H9 (cell line): ENCODE measurements at regions not wholly inside any gene's neighbourhood (a gene's known extent, or its start where the extent isn't known, plus 50 kb on each side); places are given as distances from the start of the nearest gene placed in this dataset.

Experiments used
- DNase-seq: peaks from one replicate; pipeline ENCODE4 v3.0.0-alpha.2; 2017
- H2AFZ ChIP-seq: one replicate; pipeline ENCODE4 v1.6.1; 2013; ENCODE audit warnings: mild to moderate bottlenecking, low read length, control low read depth, moderate library complexity
- H2AK5ac ChIP-seq: 2 replicates; pipeline ENCODE4 v1.6.1; 2013; ENCODE audit warnings: low read length, control low read depth, mixed read lengths; ENCODE audit not compliant: insufficient read length
- H2BK120ac ChIP-seq: one replicate; pipeline ENCODE4 v1.6.1; 2013; ENCODE audit warnings: low read depth, mild to moderate bottlenecking, low read length, control low read depth, inconsistent platforms; ENCODE audit not compliant: poor library complexity, severe bottlenecking
- H2BK12ac ChIP-seq: 2 replicates; pipeline ENCODE4 v1.6.1; 2013; ENCODE audit warnings: low read length, control low read depth, mixed read lengths, low read depth; ENCODE audit not compliant: insufficient read length
- H2BK15ac ChIP-seq: 2 replicates; pipeline ENCODE4 v1.6.1; 2013; ENCODE audit warnings: low read depth, low read length, control low read depth
- H2BK20ac ChIP-seq: one replicate; pipeline ENCODE4 v1.6.1; 2013; ENCODE audit warnings: low read depth, mild to moderate bottlenecking, low read length, control low read depth, inconsistent platforms; ENCODE audit not compliant: poor library complexity, severe bottlenecking
- H2BK5ac ChIP-seq: 2 replicates; pipeline ENCODE4 v1.6.1; 2013; ENCODE audit warnings: low read length, control low read depth, mixed read lengths; ENCODE audit not compliant: insufficient read length
- H3K14ac ChIP-seq: 2 replicates; pipeline ENCODE4 v1.6.1; 2013; ENCODE audit warnings: low read length, control low read depth; ENCODE audit not compliant: insufficient read depth
- H3K18ac ChIP-seq: 2 replicates; pipeline ENCODE4 v1.6.1; 2013; ENCODE audit warnings: low read depth, mild to moderate bottlenecking, mixed read lengths, low read length, control low read depth; ENCODE audit not compliant: insufficient read length
- H3K23ac ChIP-seq: 2 replicates; pipeline ENCODE4 v1.6.1; 2013; ENCODE audit warnings: low read length, control low read depth, mixed read lengths, low read depth; ENCODE audit not compliant: insufficient read length
- H3K23me2 ChIP-seq: 2 replicates; pipeline ENCODE4 v1.6.1; 2013; ENCODE audit warnings: low read depth, mild to moderate bottlenecking, mixed read lengths, low read length, control low read depth; ENCODE audit not compliant: insufficient read length, poor library complexity, severe bottlenecking
- H3K27ac ChIP-seq: 2 replicates; pipeline ENCODE4 v1.5.1; 2013; ENCODE audit warnings: low read length, control low read depth, mixed read lengths, low read depth; ENCODE audit not compliant: insufficient read length
- H3K27me3 ChIP-seq: 2 replicates; pipeline ENCODE4 v1.6.1; 2013; ENCODE audit warnings: low read length, control low read depth, inconsistent platforms; ENCODE audit not compliant: insufficient read depth
- H3K4ac ChIP-seq: 2 replicates; pipeline ENCODE4 v1.6.1; 2013; ENCODE audit warnings: low read depth, mild to moderate bottlenecking, control low read depth, inconsistent platforms, low read length, moderate library complexity
- H3K4me1 ChIP-seq: 2 replicates; pipeline ENCODE4 v1.6.1; 2013; ENCODE audit warnings: low read length, control low read depth, inconsistent platforms; ENCODE audit not compliant: insufficient read depth
- H3K4me2 ChIP-seq: 2 replicates; pipeline ENCODE4 v1.6.1; 2013; ENCODE audit warnings: low read length, control low read depth, mixed read lengths; ENCODE audit not compliant: insufficient read length, insufficient read depth
- H3K56ac ChIP-seq: 2 replicates; pipeline ENCODE4 v1.6.1; 2013; ENCODE audit warnings: low read depth, mild to moderate bottlenecking, mixed read lengths, low read length, control low read depth; ENCODE audit not compliant: insufficient read length
- H3K79me1 ChIP-seq: 2 replicates; pipeline ENCODE4 v1.6.1; 2013; ENCODE audit warnings: low read depth, mild to moderate bottlenecking, moderate library complexity, low read length, control low read depth, inconsistent platforms; ENCODE audit not compliant: insufficient read depth, poor library complexity, severe bottlenecking
- H3K79me2 ChIP-seq: 2 replicates; pipeline ENCODE4 v1.6.1; 2013; ENCODE audit warnings: low read length, control low read depth, inconsistent platforms; ENCODE audit not compliant: insufficient read depth
- H3K9ac ChIP-seq: 2 replicates; pipeline ENCODE4 v1.6.1; 2013; ENCODE audit warnings: low read length, control low read depth, mixed read lengths; ENCODE audit not compliant: insufficient read length; ENCODE audit errors: extremely low read depth
- H3K9me3 ChIP-seq: one replicate; pipeline ENCODE4 v1.6.1; 2013; ENCODE audit warnings: low read depth, low read length, inconsistent platforms; ENCODE audit not compliant: control insufficient read depth
- H3T11ph ChIP-seq: one replicate; pipeline ENCODE4 v1.6.1; 2013; ENCODE audit warnings: mild to moderate bottlenecking, low read length, control low read depth, inconsistent platforms
- H4K20me1 ChIP-seq: one replicate; pipeline ENCODE4 v1.6.1; 2013; ENCODE audit not compliant: control insufficient read depth, insufficient read length, insufficient read depth
- H4K5ac ChIP-seq: 2 replicates; pipeline ENCODE4 v1.6.1; 2013; ENCODE audit warnings: low read depth, mild to moderate bottlenecking, mixed read lengths, low read length, control low read depth; ENCODE audit not compliant: insufficient read length
- H4K8ac ChIP-seq: replicated peaks from 2 replicates; pipeline ENCODE4 v1.6.1; 2013; ENCODE audit warnings: low read length, control low read depth, mixed read lengths, low read depth; ENCODE audit not compliant: insufficient read length
- H4K91ac ChIP-seq: 2 replicates; pipeline ENCODE4 v1.6.1; 2013; ENCODE audit warnings: low read depth, mild to moderate bottlenecking, moderate library complexity, mixed read lengths, low read length, control low read depth; ENCODE audit not compliant: insufficient read length
- H3K27ac Mint-ChIP-seq, 3 experiments: 2 replicates in 2 of 3; 3 replicates in 1 of 3; pipeline ENCODE4 v1.8.0; 2020 to 2021; ENCODE audit warnings: mixed read lengths in 3 of 3, mild to moderate bottlenecking in 1 of 3, moderate library complexity in 1 of 3
- H3K27me3 Mint-ChIP-seq: 2 replicates; pipeline ENCODE4 v1.8.0; 2021; ENCODE audit warnings: low read depth, mild to moderate bottlenecking, moderate library complexity, mixed read lengths
- H3K36me3 Mint-ChIP-seq, 3 experiments: 2 replicates in 2 of 3; 3 replicates in 1 of 3; pipeline ENCODE4 v1.8.0; 2020 to 2021; ENCODE audit warnings: low read depth in 3 of 3, mixed read lengths in 3 of 3; ENCODE audit not compliant: insufficient read depth in 1 of 3
- H3K4me1 Mint-ChIP-seq, 2 experiments: 2 replicates each; pipeline ENCODE4 v1.8.0; 2020; ENCODE audit warnings: mixed read lengths in 2 of 2
- H3K4me3 Mint-ChIP-seq, 2 experiments: 2 replicates in 1 of 2; 3 replicates in 1 of 2; pipeline ENCODE4 v1.8.0; 2020 to 2021; ENCODE audit warnings: mild to moderate bottlenecking in 2 of 2, mixed read lengths in 2 of 2, moderate library complexity in 1 of 2
- H3K9me3 Mint-ChIP-seq, 2 experiments: 2 replicates in 1 of 2; 3 replicates in 1 of 2; pipeline ENCODE4 v1.8.0; 2020; ENCODE audit warnings: mild to moderate bottlenecking in 2 of 2, mixed read lengths in 2 of 2, moderate library complexity in 1 of 2
- WGBS: extraction: QIAGEN DNeasy Blood & Tissue Kit; methylation state at CpG from one replicate; pipeline ENCODE4 v1.1.7; 2013; ENCODE audit warnings: missing lambda C conversion rate, low lambda C conversion rate, mixed read lengths; ENCODE audit not compliant: insufficient read length; ENCODE audit errors: extremely low coverage; 5-methylcytosine and 5-hydroxymethylcytosine counted together
- TF ChIP-seq, protein P1 (sequence below): fragments of 200-600 bp; sonication (generic); conservative IDR thresholded peaks from 3 replicates; pipeline ENCODE4 v1.8.0; 2021; ENCODE audit warnings: antibody characterized with exemption, mild to moderate bottlenecking

DNA sequence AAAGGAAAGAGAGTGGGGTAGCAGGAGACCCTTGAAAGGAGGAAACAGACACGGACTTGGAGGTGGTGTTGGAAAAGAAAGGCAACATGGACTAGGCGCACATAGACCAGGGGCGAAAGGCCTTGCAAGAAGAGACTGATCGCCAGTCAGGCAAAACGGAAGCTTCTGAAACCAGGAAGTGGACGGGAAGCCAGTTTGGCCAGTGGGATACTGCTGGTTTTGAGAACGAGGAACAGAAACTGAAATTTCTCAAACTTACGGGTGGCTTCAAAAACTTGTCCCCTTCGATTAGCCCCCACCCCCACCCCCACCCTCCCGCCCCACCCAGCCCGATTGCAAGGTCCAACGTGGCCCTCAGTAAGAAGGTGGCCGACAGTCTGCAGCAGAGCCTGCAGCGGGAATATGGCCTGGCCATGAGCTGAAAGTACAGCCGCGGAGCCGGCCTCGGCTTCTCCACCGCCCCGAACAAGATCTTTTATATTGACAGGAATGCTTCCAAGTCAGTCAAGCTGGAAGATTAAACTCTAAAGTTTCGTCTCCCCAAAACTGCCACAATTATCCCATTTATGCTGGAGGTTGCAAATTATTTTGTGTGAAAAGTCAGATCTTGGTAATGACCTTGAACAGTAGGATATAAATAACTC lies 364.7 kb downstream of the BCAT1 start:
- Mint-ChIP-seq H3K27me3 (no peaks in the 10 kb centered on the region), H3K27ac (no peak overlapping the region; a peak in 1 of 7 replicates), H3K4me3 (no peak overlapping the region), H3K4me1 (no peaks in the 10 kb centered on the region), H3K36me3 (peaks cover 0 to 21% (median 2%) of the 10 kb centered on the region in 3 experiments; a peak in 5 of 7 replicates), H3K9me3 (peaks cover 9 to 14% of the 10 kb centered on the region in 2 experiments)
- Histone ChIP-seq H2AK5ac (no peak overlapping the region), H3K79me1 (no peaks in the 10 kb centered on the region), H3K79me2 (no peaks in the 10 kb centered on the region), H3K23me2 (no peaks in the 10 kb centered on the region), H2AFZ (no peak overlapping the region), H4K8ac (no peak overlapping the region), H3K4ac (no peak overlapping the region), H2BK120ac (no peak overlapping the region), H3K4me1 (no peaks in the 10 kb centered on the region), H3K4me2 (no peak overlapping the region), H3K9me3 (no peaks in the 10 kb centered on the region), H3K56ac (no peak overlapping the region), H4K5ac (no peak overlapping the region), H3K9ac (no peak overlapping the region), H3K27ac (no peak overlapping the region), H3T11ph (no peak overlapping the region), H2BK5ac (no peak overlapping the region), H3K23ac (no peak overlapping the region), H2BK12ac (no peak overlapping the region), H3K27me3 (no peaks in the 10 kb centered on the region), H4K91ac (no peak overlapping the region), H2BK20ac (no peak overlapping the region), H2BK15ac (no peak overlapping the region), H3K18ac (no peak overlapping the region), H3K14ac (no peak overlapping the region), H4K20me1 (no peaks in the 10 kb centered on the region)
- TF ChIP-seq, protein P1, sequence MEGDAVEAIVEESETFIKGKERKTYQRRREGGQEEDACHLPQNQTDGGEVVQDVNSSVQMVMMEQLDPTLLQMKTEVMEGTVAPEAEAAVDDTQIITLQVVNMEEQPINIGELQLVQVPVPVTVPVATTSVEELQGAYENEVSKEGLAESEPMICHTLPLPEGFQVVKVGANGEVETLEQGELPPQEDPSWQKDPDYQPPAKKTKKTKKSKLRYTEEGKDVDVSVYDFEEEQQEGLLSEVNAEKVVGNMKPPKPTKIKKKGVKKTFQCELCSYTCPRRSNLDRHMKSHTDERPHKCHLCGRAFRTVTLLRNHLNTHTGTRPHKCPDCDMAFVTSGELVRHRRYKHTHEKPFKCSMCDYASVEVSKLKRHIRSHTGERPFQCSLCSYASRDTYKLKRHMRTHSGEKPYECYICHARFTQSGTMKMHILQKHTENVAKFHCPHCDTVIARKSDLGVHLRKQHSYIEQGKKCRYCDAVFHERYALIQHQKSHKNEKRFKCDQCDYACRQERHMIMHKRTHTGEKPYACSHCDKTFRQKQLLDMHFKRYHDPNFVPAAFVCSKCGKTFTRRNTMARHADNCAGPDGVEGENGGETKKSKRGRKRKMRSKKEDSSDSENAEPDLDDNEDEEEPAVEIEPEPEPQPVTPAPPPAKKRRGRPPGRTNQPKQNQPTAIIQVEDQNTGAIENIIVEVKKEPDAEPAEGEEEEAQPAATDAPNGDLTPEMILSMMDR, result no peak
- peak; percentile 20 for DNase-seq
- no CpG with 5 or more reads among the region's 21 CpGs for whole genome bisulfite sequencing
